Epithelial cell of proximal tubule (primary cell): ENCODE measurements at regions not wholly inside any gene's neighbourhood (a gene's known extent, or its start where the extent isn't known, plus 50 kb on each side); places are given as distances from the start of the nearest gene placed in this dataset.

Experiments
- DNase-seq: peaks from one replicate; pipeline ENCODE4 v3.0.0-alpha.2; 2011; ENCODE audit warnings: low read depth
- H3K4me3 ChIP-seq: 2 replicates; pipeline ENCODE4 v1.5.1; 2011; ENCODE audit warnings: low read depth, mild to moderate bottlenecking, low read length
- TF ChIP-seq, protein P1 (sequence below): conservative IDR thresholded peaks from 2 replicates; pipeline ENCODE4 v1.5.1; 2012; ENCODE audit warnings: low read depth, mild to moderate bottlenecking, low read length

DNA sequence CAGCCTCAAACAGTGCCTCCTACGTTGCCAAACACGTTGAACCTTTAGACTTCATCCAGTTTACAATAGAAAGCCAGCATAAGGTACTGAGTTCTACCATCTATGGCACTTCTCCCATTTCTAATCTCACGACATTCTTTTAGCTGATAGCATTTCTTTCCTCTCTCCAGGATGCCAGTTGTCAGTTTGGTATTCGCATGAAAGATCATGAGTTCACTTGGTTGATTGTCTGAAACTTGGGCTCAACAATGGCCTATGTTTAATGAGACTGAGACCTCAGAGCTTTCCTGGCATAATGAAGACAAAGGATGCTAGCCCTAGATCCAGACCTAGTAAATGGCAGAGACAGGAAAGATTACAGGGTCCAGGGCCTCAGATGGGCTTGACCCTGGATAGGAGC is 69.2 kb upstream of the SPRY1 start:
- TF ChIP-seq, protein P1, sequence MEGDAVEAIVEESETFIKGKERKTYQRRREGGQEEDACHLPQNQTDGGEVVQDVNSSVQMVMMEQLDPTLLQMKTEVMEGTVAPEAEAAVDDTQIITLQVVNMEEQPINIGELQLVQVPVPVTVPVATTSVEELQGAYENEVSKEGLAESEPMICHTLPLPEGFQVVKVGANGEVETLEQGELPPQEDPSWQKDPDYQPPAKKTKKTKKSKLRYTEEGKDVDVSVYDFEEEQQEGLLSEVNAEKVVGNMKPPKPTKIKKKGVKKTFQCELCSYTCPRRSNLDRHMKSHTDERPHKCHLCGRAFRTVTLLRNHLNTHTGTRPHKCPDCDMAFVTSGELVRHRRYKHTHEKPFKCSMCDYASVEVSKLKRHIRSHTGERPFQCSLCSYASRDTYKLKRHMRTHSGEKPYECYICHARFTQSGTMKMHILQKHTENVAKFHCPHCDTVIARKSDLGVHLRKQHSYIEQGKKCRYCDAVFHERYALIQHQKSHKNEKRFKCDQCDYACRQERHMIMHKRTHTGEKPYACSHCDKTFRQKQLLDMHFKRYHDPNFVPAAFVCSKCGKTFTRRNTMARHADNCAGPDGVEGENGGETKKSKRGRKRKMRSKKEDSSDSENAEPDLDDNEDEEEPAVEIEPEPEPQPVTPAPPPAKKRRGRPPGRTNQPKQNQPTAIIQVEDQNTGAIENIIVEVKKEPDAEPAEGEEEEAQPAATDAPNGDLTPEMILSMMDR: no peak
- no peak overlapping the region for H3K4me3 ChIP-seq
- no peak for DNase-seq

DNA sequence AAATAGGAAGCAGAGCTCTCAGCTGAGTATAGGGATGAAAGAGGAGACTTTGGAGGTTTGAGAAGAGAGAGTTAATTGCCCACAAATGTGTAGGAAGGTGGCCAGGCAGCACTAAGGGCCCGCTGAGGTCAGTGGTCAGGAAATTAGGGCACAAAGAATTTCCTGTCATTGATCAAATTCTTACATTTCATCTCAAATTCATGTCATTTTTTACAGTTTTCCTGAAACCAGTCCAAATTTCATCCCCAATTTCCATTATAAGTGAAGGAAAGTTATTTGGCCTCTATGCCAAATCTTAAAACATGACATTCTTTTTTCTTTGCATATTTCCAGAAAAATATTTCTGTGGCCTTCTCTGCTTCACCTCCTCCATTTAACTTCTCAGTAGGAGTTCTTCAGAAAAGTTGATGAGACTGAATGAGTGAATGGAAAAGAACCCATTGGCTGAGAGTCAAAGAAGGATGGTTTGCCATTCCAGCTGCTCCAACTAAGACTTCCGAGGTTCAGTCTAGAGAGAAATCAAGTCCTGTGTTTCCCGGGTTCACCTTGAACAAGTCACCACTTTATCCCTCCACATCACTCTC is 68.7 kb upstream of the SPRY1 start:
- no peak for DNase-seq
- TF ChIP-seq, protein P1: no peak
- no peak overlapping the region for H3K4me3 ChIP-seq

DNA sequence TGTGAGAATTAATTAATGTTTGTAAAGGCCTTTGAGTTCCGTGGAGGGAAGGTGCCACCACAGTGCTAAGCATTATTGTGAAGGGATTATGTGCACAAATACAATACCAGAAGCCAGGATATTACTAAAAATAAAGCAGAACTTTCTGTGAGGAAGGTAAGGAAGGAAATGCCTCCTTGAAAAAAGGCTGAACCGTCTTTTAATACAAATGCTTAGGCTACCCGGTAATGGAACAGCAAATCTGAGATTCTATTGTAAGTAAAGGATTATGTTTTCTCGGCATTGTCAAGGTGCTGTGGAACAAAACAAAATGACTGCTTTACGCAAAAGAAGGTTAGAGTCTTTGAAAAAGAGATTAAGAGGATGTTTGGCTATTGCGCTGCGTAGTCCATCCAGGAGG is 57.9 kb upstream of the SPRY1 start:
- DNase-seq: no peak
- no peak overlapping the region for H3K4me3 ChIP-seq
- TF ChIP-seq, protein P1: no peak

DNA sequence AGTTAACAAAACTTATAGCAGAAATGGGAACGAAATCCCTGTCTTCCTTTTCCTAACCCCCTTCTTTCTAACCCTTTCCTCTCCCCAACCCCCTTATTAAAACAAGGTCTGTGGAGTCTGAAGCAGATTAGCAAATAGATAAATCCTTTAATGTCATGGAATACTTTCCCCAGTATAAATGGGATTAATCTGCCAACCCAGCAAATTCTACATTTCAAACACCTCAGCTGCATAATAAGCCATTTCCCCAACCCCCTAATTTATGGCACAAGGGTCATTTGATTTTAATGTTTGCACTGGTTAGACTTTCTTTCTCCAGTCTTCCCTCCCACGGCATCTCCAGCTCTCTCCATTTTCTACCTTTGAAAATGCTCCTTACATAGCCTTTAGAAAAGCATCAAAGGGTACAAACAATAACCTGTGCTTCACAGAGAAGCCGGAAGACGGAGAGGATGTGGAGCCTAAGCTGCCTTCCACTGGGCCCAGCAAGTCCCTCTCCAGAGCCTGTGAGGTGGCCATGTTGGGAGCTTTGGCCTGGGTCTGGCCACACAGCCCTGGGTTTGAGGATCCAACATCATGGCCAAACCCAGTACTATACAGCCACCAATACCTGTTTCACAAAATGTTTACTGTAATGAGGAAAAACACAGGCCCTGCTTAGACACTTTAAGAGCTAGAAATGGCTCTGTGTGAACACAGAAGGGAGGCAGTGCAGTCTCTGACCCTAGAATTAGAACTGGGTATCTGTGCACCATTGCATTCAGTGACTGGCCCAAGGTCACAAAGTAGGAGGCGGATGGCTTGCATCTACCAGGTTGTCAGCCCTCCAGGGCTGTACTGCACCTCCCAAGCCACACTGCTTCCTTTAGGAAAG is 56.9 kb upstream of the SPRY1 start:
- TF ChIP-seq, protein P1: no peak
- H3K4me3 ChIP-seq: no peak overlapping the region
- no peak for DNase-seq

DNA sequence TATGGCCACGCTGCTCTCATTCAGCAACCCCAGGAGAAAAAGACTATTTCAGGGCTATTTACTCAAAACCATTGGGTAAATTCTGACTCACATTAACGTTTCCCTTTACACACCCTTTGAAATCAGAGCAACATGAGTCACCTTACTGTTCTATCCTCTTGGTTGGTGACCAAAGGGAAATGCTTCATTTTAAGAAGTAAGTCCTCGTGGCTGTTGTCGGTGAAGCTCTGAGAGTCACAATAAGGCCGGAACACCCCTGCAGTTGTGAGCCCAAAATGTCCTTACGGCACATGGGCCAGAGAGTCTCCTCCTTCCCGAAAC is 56.3 kb upstream of the SPRY1 start:
- TF ChIP-seq, protein P1: no peak
- peak; percentile 41 for DNase-seq
- no peak overlapping the region for H3K4me3 ChIP-seq

DNA sequence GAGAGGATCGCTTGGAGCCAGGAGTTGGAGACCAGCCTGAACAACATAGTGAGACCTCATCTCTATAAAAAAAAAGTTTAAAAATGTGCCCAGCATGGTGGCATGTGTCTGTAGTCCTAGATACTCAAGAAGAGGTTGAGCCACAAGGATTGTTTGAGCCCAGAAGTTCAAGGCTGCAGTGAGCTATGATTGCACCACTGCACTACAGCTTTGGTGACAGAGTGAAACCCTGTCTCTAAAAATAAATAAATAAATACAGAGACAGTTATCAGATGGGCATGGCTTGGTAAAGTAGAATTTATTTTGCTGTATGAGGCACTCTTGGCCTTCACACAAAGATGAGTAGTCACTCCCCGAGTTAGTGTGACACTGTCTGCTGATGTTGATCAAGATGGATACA is 54.1 kb upstream of the SPRY1 start:
- no peak overlapping the region for H3K4me3 ChIP-seq
- TF ChIP-seq, protein P1: no peak
- no peak for DNase-seq

DNA sequence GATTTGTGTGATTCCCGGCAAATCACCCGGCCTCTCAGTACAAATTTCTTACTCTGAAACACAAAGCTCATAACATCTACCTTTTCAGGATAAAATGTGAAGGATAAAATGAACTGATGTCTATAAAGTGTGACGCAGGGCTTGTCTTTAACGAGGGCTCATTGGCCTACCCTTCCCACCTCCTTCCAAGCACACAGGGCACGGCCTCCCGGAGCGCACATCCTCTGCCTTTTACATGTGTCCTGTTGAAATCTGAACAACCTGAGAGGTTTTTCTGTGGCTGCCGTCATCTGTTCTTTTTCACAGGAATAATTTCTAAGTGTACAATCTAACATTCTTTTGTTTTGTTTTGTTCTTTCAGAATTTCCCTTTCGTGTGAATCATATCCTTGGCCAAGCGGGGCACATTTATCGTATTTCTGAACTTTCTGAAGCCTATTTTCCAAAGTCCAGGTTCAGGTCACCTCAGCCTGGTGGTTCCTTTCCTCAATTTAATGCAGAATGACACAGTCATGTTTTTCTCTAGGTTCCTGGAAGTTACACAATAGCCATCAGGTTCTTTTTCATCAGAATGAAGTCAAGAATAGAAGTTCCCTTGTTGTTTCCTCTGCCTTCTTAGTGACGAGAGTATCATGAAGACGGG is 53.1 kb upstream of the SPRY1 start:
- no peak overlapping the region for H3K4me3 ChIP-seq
- DNase-seq: no peak
- TF ChIP-seq, protein P1: no peak
